ENCODE measurements at regions not wholly inside any gene's neighbourhood (a gene's known extent, or its start where the extent isn't known, plus 50 kb on each side); places are given as distances from the start of the nearest gene placed in this dataset.

GRCh38 chrX:68928401-68928800, 99.6 kb downstream of the EFNB1 start:
- Histone ChIP-seq H3K4me3 (replicated peaks in 1 of 3; ENCODE audit: insufficient read depth in 1 of 3, low read depth in 1 of 3, low read length in 3 of 3) (no peak overlapping the region), H3K79me2 (ENCODE audit: control insufficient read depth, insufficient read depth, low read length) (no peaks in the 10 kb centered on the region), H2AFZ (ENCODE audit: low read depth, low read length) (no peak overlapping the region), H3K27ac (ENCODE audit: insufficient read depth, low read depth, low read length) (no peak overlapping the region), H3K4me1 (ENCODE audit: control insufficient read depth, extremely low read depth, insufficient read depth, low read length) (peaks cover 28% of the 10 kb centered on the region), H3K9me3 (replicated peaks; ENCODE audit: control insufficient read depth, insufficient read depth, low read length) (no peaks in the 10 kb centered on the region), H3K36me3 (ENCODE audit: control insufficient read depth in 2 of 2, extremely low read depth in 1 of 2, insufficient read depth in 2 of 2, low read length in 2 of 2) (no peaks in the 10 kb centered on the region), H3K4me2 (ENCODE audit: insufficient read depth, low read length) (no peak overlapping the region), H3K9me1 (replicated peaks; ENCODE audit: control insufficient read depth, extremely low read depth, insufficient read depth, low read length) (no peaks in the 10 kb centered on the region), H4K20me1 (replicated peaks; ENCODE audit: control insufficient read depth, extremely low read depth, insufficient read depth, low read length) (no peaks in the 10 kb centered on the region), H3K9ac (replicated peaks; ENCODE audit: extremely low read depth, insufficient read depth, low read length) (no peak overlapping the region), H3K27me3 (ENCODE audit: control insufficient read depth in 2 of 2, insufficient read depth in 2 of 2, low read length in 2 of 2) (no peaks in the 10 kb centered on the region)
- CTCF ChIA-PET, result interaction anchor here (1.0 to 1.8 kb wide), 2 partner anchors 17 to 100 kb away, joined by 3 to 7 read pairs; partner anchors contain the start of gene EFNB1
- dilution Hi-C loops (cut with MboI; ENCODE audit: extremely low pct_ligation_motif_present, low sequenced_read_pairs) (no loop called here), intact Hi-C loops (cut with micrococcal nuclease) (no loop called here)
- POLR2A ChIA-PET, result interaction anchor here (2.9 kb wide), 1 partner anchor 100 kb away, joined by 9 read pairs; the partner anchor contains the start of gene EFNB1
- no TSS peak for BruUV-seq (replicated peaks)
- no peak for DNase-seq (ENCODE audit: low read depth, low spot score)
- FAIRE-seq, result no peak
- TF ChIP-seq POLR2A (IDR thresholded peaks at IDR 0.05; ENCODE audit: low read depth, low read length) (no peak), JUN (IDR thresholded peaks at IDR 0.05; ENCODE audit: borderline replicate concordance, insufficient read depth, insufficient read length, low read depth) (no peak), POLR2AphosphoS5 (IDR thresholded peaks at IDR 0.05; ENCODE audit: insufficient read depth, low read depth, low read length) (no peak)
- TF ChIP-seq, protein P1, sequence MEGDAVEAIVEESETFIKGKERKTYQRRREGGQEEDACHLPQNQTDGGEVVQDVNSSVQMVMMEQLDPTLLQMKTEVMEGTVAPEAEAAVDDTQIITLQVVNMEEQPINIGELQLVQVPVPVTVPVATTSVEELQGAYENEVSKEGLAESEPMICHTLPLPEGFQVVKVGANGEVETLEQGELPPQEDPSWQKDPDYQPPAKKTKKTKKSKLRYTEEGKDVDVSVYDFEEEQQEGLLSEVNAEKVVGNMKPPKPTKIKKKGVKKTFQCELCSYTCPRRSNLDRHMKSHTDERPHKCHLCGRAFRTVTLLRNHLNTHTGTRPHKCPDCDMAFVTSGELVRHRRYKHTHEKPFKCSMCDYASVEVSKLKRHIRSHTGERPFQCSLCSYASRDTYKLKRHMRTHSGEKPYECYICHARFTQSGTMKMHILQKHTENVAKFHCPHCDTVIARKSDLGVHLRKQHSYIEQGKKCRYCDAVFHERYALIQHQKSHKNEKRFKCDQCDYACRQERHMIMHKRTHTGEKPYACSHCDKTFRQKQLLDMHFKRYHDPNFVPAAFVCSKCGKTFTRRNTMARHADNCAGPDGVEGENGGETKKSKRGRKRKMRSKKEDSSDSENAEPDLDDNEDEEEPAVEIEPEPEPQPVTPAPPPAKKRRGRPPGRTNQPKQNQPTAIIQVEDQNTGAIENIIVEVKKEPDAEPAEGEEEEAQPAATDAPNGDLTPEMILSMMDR (IDR thresholded peaks at IDR 0.05; ENCODE audit: extremely low read depth in 1 of 2, insufficient read depth in 1 of 2, low read depth in 1 of 2, low read length in 2 of 2), result no peak

GRCh38 chrX:68927178-68927577, 98.4 kb downstream of the EFNB1 start:
- dilution Hi-C loops (cut with MboI; ENCODE audit: extremely low pct_ligation_motif_present, low sequenced_read_pairs) (no loop called here), intact Hi-C loops (cut with micrococcal nuclease) (no loop called here)
- Histone ChIP-seq H3K27ac (ENCODE audit: insufficient read depth, low read depth, low read length) (no peak overlapping the region), H3K4me1 (ENCODE audit: control insufficient read depth, extremely low read depth, insufficient read depth, low read length) (peaks cover 25% of the 10 kb centered on the region), H2AFZ (ENCODE audit: low read depth, low read length) (no peak overlapping the region), H3K9ac (replicated peaks; ENCODE audit: extremely low read depth, insufficient read depth, low read length) (no peak overlapping the region), H3K4me2 (ENCODE audit: insufficient read depth, low read length) (no peak overlapping the region), H4K20me1 (replicated peaks; ENCODE audit: control insufficient read depth, extremely low read depth, insufficient read depth, low read length) (no peaks in the 10 kb centered on the region), H3K4me3 (replicated peaks in 1 of 3; ENCODE audit: insufficient read depth in 1 of 3, low read depth in 1 of 3, low read length in 3 of 3) (no peak overlapping the region), H3K9me3 (replicated peaks; ENCODE audit: control insufficient read depth, insufficient read depth, low read length) (no peaks in the 10 kb centered on the region), H3K9me1 (replicated peaks; ENCODE audit: control insufficient read depth, extremely low read depth, insufficient read depth, low read length) (no peaks in the 10 kb centered on the region), H3K36me3 (ENCODE audit: control insufficient read depth in 2 of 2, extremely low read depth in 1 of 2, insufficient read depth in 2 of 2, low read length in 2 of 2) (no peaks in the 10 kb centered on the region), H3K79me2 (ENCODE audit: control insufficient read depth, insufficient read depth, low read length) (no peaks in the 10 kb centered on the region), H3K27me3 (ENCODE audit: control insufficient read depth in 2 of 2, insufficient read depth in 2 of 2, low read length in 2 of 2) (no peaks in the 10 kb centered on the region)
- ChIA-PET POLR2A (interaction anchor here (2.9 kb wide), 1 partner anchor 98 kb away, joined by 9 read pairs; the partner anchor contains the start of gene EFNB1), CTCF (interaction anchor here (1.0 kb wide), 1 partner anchor 99 kb away, joined by 3 read pairs; no protein-coding TSS in a partner anchor)
- no TSS peak for BruUV-seq (replicated peaks)
- TF ChIP-seq GATA2 (IDR thresholded peaks at IDR 0.05; ENCODE audit: insufficient read depth, insufficient read length, low read depth, low read length) (no peak), MYC (IDR thresholded peaks at IDR 0.05; ENCODE audit: low read depth, low read length) (no peak), JUN (IDR thresholded peaks at IDR 0.05; ENCODE audit: borderline replicate concordance, insufficient read depth, insufficient read length, low read depth) (no peak)
- TF ChIP-seq, protein P1 (IDR thresholded peaks at IDR 0.05; ENCODE audit: extremely low read depth in 1 of 2, insufficient read depth in 1 of 2, low read depth in 1 of 2, low read length in 2 of 2), result no peak
- DNase-seq (ENCODE audit: low read depth, low spot score) (no peak), FAIRE-seq (no peak)

Measured in endothelial cell of umbilical vein (primary cell).